OCI-LY1 (cell line): ENCODE measurements at regions not wholly inside any gene's neighbourhood (a gene's known extent, or its start where the extent isn't known, plus 50 kb on each side); places are given as distances from the start of the nearest gene placed in this dataset.

ENCODE experiments used
- EZH2 ChIP-seq: fragments of 200-600 bp; sonication (generic), shearing (Covaris generic); IDR thresholded peaks from 2 replicates; pipeline ENCODE4 v1.8.0; 2017; ENCODE audit warnings: borderline replicate concordance, mixed run types, mild to moderate bottlenecking, antibody characterized with exemption, low read length, moderate library complexity, mixed read lengths
- TF ChIP-seq, protein P1 (sequence below): fragments of 200-600 bp; sonication (generic), shearing (Covaris generic); IDR thresholded peaks from 2 replicates; pipeline ENCODE4 v1.5.1; 2017; ENCODE audit warnings: mild to moderate bottlenecking, antibody characterized with exemption, low read length, moderate library complexity, mixed read lengths

DNA sequence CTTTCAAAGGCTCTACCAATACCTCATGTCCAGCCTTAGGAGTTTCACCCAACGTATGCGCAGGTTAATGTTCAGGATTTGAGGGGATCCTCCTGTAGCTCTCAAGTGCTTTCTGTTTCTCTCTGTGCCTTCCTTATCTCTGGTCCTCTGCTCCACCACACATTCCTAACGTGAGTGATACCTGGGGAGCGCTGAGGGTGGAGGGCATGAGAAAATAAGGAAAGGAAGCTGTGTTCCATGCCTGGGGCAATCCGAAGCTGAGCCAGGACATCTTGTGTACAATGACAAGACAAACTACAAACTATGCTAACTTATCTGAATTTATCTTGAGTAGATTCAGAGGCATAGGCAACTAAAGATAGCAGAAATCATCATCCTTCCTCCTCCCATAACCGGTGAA is 136.4 kb downstream of the SST start:
- TF ChIP-seq, protein P1, sequence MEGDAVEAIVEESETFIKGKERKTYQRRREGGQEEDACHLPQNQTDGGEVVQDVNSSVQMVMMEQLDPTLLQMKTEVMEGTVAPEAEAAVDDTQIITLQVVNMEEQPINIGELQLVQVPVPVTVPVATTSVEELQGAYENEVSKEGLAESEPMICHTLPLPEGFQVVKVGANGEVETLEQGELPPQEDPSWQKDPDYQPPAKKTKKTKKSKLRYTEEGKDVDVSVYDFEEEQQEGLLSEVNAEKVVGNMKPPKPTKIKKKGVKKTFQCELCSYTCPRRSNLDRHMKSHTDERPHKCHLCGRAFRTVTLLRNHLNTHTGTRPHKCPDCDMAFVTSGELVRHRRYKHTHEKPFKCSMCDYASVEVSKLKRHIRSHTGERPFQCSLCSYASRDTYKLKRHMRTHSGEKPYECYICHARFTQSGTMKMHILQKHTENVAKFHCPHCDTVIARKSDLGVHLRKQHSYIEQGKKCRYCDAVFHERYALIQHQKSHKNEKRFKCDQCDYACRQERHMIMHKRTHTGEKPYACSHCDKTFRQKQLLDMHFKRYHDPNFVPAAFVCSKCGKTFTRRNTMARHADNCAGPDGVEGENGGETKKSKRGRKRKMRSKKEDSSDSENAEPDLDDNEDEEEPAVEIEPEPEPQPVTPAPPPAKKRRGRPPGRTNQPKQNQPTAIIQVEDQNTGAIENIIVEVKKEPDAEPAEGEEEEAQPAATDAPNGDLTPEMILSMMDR = no peak
- no peak for TF ChIP-seq EZH2
